HG02938 (cell line): ENCODE measurements at regions not wholly inside any gene's neighbourhood (a gene's known extent, or its start where the extent isn't known, plus 50 kb on each side); places are given as distances from the start of the nearest gene placed in this dataset.
"Not testable (repeated sequence)": the region's sequence is repeated elsewhere in the genome, so short reads cannot be mapped to it uniquely, and the experiment has no call there.

ENCODE experiments used
- ATAC-seq: cut with Tn5 transposase; IDR thresholded peaks from one replicate; pipeline ENCODE4 v1.9.1; 2021; ENCODE audit warnings: mild to moderate bottlenecking, moderate library complexity; ENCODE audit not compliant: unreplicated experiment

DNA sequence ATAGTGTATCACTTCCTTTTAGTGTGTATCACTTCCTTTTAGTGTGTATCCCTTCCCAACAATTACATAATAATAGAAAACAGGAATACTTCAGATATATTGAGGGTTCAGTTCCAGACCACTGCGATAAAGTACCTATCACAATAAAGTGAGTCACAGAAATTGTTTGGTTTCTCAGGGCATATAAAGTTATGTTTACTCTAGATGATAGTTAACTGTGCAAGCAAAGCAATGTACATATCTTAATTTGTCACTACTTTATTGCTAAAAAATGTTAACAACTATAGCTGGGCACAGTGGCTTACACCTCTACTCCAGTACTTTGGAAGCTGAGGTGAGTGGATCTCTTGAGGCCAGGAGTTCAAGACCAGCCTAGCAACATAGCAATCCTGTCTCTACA, 938.4 kb downstream of the CCSER2 start:
- no peak for ATAC-seq

DNA sequence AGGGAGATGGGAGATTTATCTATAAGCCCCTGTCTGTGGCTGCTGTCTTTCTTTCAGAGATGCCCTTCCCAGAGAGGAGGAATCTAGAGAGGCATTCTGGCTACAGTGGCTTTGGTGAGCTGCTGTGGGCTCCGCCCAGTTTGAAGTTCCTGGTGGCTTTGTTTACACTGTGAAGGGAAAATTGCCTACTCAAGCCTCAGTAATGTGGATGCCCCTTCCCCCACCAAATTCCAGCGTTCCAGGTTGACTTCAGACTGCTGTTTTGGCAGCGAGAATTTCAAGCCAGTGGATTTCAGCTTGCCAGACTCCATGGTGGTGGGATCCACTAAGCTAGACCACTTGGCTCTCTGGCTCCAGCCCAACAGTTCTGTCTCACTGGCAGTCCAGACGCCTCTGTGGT, 951.6 kb downstream of the CCSER2 start:
- ATAC-seq = no peak

DNA sequence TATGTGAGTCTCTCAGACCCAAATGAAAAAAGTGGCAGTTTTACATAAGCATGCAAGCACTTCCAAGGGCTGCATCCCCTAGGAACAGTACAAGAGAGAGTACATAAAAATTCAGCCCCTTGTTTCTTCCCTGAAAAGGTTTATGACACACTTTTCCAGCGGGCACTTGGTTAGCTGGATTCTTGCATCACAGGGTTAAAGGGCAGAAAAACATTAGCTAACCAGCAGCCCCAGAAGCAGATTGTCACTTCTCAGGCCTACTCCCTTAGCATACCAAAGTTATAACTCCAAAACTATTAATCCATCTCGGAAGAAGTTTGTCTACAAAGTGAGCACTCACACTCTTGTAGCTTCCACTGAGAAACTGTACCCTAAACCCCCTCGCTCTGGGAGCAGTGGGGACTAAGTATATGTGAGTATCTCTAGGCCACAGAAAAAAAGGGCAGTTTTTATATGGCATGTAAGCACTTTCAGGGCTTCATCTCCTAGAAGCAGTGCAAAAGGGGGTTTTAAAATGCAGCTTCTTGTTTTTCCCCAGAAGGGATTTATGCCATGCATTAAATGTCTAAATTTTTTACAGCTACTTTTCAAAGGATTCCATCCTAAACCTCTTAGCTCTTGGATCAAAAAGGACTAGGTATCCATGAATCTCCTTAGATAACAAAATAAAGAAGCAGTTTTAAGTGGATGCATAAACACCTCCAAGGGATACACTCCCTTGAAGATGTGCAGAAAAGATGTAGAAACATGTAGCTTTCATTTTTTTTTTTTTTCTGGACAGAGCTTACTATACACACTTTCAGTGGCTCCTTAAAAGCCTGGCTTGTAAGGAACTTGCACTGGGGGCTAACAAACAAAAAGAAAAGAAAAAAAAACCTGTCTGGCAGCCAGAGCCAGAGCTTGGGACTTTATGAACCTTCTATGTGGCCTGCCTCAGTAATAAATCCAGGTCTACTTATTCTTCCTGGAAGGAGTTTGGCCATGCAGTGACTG, 956.7 kb downstream of the CCSER2 start:
- no peak for ATAC-seq

DNA sequence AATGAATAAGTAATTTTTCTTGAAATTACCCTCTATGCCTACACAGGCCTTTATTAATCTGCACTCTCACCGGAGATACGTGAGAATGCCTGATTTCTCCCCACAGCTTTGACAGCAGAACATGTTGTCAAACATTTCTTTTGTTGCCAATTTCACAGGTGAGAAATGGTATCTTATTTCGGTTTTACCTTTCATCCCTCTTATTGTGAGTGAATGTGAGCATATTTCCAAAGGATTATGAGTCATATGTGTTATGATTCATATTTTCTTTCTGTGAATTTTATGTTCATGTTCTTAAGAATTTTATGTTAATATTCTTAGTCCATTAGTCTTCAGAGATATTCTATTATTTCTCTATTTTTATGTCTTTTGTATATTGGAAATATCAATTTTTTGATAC, 965.1 kb downstream of the CCSER2 start:
- ATAC-seq = no peak

DNA sequence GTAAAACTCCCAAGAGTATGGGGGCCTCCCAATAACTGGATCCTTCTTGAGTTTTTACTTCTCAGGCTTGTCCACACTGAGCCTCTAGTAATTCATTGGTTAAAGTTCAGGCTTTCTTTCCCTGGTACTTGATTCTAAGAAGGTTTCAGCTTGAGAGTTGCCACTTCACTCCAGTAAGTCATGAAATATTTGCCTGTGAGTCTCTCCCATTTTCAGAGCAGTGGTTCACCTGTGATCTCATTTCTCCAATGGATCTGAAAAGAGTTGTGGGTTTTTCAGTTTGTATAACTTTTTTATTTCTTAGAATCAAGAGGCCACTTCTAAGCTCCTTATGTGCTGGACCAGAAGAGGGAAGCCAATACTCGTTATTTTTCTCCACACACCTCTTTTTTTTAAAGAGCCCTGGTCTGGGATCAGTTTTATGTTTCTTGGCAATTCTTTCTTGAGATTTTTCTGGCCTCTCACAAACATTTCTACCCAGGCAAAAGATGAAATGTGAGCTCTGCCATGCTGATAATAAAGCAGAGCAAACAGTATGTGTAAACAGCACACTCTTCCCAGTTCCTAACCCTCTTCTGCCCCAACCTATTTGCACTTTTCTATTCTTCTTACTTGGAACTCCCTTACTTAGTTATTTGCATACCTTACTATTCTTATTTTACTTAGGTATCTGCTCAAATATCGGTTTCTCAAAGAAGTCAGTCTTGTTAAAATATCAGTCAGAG, 983.4 kb downstream of the CCSER2 start:
- ATAC-seq = no peak

DNA sequence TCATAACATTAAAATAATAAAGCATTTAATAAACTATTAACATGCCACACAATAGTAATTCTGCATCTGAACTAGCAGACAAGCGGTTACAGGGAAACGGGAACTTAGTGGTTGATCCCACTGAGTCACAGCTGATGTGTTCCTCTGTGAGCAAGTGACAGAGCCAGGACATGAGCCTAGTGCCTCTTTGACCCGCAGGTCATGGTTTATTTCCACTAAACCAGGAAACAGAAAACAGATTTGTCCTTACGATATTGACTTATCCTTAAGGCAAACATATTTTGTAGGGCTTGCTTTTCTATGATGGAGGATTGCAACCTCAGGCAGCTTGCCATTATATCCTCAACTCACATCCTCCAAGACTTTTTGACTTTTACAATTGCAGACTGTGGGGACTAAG, 987.3 kb downstream of the CCSER2 start:
- ATAC-seq = no peak

DNA sequence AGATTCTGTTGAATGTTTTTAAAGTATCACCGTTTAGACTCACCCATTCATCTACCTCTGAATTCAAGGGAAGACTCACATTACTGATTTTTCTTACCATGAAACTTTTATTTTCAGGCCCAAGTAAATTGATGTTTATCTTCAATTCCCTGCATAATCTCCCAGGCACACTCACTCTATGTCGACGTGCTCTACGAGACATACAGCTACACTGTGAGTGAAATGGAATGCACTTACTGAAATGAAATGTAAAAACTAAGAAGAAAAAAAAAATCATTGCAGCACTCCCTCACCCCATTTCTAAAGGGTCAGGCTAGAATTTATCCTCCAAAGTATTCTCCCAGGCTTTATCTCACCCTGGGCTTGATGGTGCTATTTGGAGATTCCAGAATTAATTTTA, 987.9 kb downstream of the CCSER2 start:
- no peak for ATAC-seq

DNA sequence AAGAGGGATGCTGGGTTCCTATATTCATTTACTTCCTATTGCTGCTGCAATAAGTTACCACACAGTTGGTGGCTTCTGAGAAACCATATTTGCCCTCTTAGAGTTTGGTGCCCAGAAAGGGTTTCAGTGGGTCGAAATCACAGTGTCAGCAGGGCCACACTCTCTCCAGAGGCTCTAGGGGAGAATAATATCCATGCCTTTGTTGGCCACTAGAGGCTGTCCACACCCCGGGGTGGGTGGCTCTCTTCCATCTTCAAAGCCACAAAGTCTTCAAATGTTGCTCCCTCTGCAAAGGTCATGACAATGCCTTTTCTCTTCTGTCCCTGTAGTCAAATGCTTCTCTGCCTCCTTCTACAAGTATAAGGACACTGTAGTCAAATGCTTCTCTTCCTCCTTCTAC, 989.4 kb downstream of the CCSER2 start:
- ATAC-seq = no peak

DNA sequence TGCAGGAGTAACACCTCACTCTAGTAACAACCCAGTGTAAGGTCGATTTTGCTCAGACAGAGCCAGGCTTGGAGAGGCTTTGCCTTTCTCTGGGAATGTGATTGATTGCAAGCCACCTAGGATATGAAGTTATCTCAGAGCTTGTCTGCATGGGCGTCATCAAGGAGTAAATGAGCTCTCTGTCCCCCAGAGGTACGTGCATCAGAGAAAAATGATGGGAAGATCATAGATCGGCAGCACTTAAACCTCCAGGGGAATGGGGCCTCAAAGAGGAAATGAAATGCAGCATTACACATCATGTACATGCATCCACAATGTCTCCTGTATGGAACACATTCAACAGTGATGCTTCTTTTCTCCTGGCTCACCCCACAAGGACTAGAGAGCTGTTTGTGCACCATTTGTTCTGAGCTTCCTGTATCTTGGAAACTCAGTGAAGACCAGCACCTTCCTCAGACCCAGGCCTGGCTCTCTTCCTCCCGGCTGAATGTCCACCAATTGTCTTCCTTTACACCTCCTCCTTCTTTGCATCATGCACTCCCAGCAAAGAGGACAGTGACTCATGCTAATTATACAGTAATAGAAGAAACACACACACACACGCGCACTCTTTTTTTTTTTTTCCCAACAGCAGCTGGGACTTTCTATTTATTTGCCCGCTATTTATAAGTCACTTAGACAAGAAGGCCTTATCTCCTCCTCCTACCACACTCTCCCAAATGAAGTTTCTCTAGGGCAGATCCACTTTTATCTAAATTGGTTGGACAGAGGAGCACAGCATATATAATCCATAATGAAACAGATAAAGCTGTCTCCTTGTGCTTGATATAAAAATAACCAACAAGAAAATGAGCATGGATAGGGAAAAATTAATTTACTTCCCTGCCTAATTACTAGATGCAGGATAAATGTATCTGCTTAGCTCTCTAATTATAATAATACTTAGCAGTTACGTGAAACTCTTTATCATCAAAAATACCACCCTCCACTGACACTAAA, 990.7 kb downstream of the CCSER2 start:
- ATAC-seq = no peak

DNA sequence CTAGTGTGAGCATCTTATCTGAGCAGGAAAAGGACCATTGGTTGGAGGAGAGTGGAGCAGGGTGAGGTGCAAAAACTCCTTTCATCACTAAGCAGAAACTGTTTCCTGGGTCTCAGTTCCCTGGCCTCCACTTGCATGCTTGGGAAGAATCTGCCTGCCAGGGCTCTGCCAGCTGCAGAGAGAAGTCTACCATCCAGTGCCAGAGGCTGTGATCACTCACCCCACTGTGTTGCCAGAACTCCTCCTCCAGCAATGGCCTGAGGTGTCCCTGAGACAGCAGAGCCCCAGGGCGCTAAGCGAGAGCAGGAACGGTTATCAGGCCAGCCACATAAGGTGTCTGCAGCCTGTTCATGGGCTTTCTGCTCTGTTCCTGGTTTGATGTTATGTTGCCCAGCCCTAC, 991.4 kb downstream of the CCSER2 start:
- no peak for ATAC-seq

DNA sequence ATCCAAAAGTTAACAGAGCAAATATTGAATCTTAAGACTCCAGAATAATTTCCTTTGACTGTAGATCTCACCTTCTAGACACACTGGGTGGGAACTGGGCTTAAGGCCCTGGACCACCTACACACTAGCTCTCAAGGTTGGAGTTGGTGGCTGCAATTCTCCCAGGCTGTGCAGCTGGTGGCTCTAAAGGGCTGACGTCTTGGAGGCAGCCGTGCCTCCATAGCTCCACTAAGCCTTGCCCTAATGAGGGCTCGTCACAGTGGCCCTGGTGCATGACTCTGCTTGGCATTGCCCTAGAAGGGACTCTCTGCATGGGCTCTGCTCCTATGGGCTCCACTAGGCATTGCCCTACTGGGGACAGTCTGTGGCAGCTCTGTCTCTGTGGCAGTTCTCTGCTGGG, 1005.2 kb downstream of the CCSER2 start:
- no peak for ATAC-seq

DNA sequence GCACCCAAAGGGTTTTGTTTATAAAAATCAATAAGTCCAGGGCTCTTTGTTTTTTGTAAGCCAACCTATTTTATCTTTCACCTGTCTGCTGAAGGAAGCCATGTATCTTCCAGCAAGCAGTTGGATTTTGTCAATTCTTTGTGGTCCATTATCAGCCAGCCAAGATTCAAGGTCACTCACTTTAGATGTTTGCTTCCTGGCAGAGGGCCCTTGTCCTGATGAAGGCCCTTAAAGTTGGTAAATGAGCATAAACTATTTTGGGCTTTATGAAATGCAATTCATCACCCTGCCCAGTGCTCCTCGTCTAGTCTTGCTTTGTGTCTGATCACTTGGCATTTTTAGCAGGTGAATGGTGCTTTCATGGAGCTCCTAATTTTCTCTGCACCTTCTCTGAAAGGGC, 1004.2 kb downstream of the GRID1 start:
- ATAC-seq = no peak

DNA sequence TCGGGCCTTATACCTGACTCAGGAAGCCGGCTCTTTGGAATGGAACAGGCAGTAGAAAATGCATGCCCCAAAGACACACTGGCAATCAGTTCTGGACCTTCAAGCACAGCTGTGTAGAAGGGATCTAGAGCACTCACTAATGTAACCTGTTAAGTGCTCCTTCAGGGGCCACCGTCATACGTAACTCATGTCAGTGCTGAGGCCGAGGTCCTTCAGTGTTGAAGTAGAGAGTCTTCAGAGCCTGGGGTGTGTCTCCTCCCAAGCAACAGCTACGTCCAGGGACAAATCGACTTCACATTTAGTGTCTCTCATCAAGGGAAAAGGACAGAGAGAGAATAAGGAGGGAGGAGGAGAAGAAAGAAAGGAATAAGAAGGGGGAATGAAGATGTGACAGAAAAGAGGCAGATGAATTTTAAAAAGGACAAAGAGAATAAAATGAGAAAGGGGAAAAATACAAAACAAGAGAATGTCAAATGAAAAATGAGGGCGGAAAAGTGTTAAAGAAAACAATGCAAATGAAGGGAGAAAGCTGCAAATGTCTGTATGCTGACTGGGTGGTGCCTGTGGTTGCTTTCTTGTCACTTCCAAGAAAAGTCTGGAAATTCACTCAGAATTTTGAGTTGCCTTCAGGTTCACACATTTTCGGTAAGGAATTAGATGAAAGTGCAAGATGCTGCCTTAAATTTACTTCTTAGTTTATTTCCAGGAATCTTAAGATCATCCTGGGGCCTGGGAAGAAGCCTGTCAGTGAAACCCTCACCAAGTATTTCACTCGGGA, 989.4 kb downstream of the GRID1 start:
- ATAC-seq = no peak

DNA sequence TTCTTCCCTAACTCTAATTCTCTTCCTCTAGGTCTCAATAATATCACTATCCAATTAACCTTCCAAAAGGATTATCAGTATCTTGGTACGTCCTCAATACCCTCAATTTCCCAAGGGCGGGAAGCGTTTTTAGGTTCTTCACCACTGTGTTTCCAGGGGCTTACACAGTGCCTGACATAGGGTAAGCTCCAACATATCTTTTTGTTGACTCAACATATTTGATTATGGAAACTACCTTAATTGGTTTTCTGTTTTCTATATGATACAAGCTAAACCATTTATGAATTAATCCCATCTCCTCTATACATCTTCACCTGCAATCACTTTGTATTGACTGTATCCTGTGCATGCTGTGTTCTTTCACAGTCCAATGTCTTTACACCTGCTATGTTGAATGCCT, 987.3 kb downstream of the GRID1 start:
- ATAC-seq = no peak

DNA sequence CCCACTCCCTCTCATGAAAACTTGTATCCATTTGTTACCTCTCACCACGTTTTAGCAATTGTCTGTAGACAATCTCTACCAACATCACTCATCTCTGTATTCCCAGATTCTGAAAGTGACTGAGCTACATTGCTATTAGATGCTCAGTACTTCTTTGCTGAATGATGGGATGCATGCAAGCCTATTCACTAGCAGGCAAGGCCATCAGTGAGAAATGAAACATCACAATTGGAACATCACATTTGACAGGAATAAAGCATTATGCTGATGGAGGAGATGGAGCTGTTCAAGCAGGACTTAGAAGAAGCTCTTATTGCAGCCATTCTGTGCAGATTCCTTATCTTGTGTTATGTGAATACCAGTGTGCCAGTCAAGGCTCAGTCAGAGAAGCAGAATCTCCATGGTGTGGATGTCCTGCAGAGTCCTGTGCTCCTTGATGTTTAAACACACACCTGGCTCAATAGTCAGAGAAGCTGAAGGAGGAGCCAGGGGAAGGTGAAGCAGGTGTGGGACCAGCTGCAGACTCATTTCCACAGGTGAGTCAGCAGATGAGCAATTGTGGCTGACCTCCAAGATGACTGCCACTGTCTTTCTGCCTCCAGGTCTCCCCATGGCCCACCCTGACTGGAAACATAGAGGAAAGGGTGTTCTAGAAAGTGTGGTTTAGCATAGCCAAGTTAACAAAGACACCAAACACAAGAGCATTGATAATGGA, 965.5 kb downstream of the GRID1 start:
- ATAC-seq = no peak

DNA sequence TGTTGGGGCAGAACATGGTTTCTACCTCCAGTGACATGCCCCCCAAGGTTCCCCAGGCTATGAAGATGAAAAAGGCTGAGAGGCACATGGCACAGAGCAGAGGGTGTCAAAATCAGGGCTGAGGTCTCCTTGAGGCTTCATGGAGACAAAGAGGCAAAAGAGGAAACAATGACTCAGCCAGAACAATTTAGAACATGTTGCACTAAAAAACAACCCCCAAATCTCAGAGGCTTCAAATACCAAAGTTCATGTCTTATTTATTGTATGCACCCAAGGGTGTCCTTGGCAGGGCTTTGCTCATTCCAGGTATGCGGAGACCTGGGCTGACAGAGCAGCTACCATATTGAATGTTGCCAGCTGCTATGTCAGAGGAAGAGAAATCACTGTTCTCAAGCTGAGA, 964.1 kb downstream of the GRID1 start:
- no peak for ATAC-seq

DNA sequence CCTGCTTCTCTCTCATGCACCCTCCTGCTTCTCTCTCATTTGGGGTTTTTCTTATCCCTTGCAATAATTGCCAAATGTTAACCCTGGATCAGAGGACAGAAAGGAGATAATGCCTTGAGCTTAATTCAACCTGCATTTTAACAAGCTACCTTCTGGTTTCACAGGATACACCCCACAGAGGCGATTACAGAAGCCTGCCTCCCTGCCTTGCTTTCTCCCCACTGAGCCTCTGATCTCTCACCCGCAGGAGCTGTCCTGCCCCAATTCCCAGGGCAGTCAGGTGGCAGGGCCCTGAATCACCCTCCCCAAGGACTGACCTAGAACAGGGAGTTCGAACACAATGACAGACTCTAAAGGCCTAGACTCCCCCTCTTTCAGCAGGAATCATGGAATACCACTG, 959.5 kb downstream of the GRID1 start:
- no peak for ATAC-seq

DNA sequence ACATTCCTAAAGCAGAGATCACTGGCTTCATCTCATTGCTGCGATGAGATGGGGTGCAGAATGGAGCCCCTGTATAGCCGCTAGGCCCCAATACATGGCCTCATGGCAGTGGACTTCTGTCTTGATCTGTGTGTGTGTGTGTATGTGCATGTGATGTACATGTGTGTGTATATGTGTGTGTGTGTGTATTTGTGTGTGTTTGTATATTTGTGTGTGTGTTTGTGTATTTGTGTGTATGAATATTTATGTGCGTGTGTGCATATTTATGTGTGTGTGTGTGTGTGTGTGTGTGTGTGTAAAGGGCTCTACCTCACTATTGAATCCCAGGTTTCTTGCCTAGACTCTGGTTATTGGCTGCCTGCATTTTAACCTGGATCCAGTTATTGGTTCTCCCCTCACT, 958.2 kb downstream of the GRID1 start:
- ATAC-seq = no peak

DNA sequence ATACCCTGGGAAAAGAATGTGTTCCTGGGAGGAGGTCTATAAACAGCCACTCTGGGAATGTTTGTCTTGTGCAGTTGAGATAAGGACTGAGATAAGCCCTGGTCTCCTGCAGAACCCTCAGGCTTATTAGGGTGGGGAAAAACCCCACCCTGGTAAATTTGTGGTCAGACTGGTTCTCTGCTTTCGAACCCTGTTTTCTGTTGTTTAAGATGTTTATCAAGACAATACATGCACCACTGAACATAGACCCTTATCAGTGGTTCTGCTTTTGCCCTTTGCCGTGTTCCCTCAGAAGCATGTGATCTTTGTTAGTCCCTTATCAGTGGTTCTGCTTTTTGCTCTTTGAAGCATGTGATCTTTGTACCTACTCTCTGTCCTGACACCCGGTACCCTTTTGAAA, 956.0 kb downstream of the GRID1 start:
- not testable (repeated sequence) for ATAC-seq

DNA sequence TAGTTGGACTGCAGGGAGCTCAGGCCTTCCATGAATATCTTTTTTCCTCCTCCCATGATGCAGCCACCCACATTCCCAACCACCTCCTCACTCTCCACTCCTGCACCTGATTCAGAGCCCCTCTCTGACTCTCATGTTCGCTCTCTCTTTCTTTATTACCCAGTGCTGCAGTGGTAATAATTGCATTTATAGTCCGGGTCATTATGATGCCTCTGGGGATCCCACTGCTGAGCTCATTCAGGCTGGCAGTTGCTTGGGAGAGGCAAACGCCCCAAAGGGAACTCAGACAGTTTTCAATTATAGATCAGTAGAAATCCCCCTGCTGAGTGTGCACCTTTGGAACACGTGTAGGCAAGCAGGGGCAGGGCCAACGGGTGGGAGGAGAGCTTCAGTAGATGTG, 953.0 kb downstream of the GRID1 start:
- ATAC-seq = no peak
